HCT116 (cell line): ENCODE measurements at regions not wholly inside any gene's neighbourhood (a gene's known extent, or its start where the extent isn't known, plus 50 kb on each side); places are given as distances from the start of the nearest gene placed in this dataset.
"Not testable (repeated sequence)": the region's sequence is repeated elsewhere in the genome, so short reads cannot be mapped to it uniquely, and the experiment has no call there.

Experiments
- ATAC-seq: fragments of 200-7000 bp; cut with Tn5 transposase; 2 replicates; pipeline ENCODE4 v1.9.1; 2020; ENCODE audit warnings: mild to moderate bottlenecking, moderate library complexity
- BruUV-seq: library from RNA; stranded (reverse); fragments of 400-500 nt; replicated peaks from 2 replicates; lab custom pipeline; 2021; lab: Mats Ljungman, UMichigan
- CTCF ChIA-PET: fragments of 300-600 bp; sonication (Branson Sonifier 250); formaldehyde crosslinking; loops from one replicate; lab custom pipeline; 2021; ENCODE audit warnings: antibody characterized with exemption; lab: Charles Lee
- POLR2A ChIA-PET: fragments of 300-600, 350-600 bp; sonication (Branson Sonifier 250); formaldehyde crosslinking; loops from one replicate; lab custom pipeline; 2021; ENCODE audit warnings: antibody characterized with exemption; lab: Charles Lee
- RAD21 ChIA-PET, 2 experiments: fragments of 300-600 bp; sonication (Branson Sonifier 250); formaldehyde crosslinking; loops; one replicate each; lab custom pipeline; 2023; ENCODE audit warnings: low total read pairs in 2 of 2; ENCODE audit not compliant: uncharacterized antibody in 2 of 2, unreplicated experiment in 2 of 2, low non-redundant PET in 1 of 2; lab: Charles Lee
- DNase-seq: peaks from one replicate; pipeline ENCODE4 v3.0.0-alpha.2; 2010; ENCODE audit warnings: low read depth, low spot score
- H2AFZ ChIP-seq: fragments of 200-600 bp; shearing (Covaris generic), sonication (generic); 2 replicates; pipeline ENCODE4 v1.6.1; 2017; ENCODE audit warnings: low read depth, mixed run types, mixed read lengths, antibody characterized with exemption, low read length; ENCODE audit not compliant: poor library complexity, severe bottlenecking
- H3K27ac ChIP-seq: 2 replicates; pipeline ENCODE4 v1.5.1; 2012; ENCODE audit warnings: low read depth, low read length
- H3K27me3 ChIP-seq: fragments of 200-600 bp; sonication (generic); 2 replicates; pipeline ENCODE4 v1.6.1; 2016; ENCODE audit warnings: mixed run types, low read length, mixed read lengths; ENCODE audit not compliant: insufficient read depth
- H3K36me3 ChIP-seq, 2 experiments: fragments of 200-500 bp in 1 of 2; fragments of 200-600 bp in 1 of 2; sonication (Bioruptor generic) in 1 of 2; sonication (generic) in 1 of 2; 2 replicates each; pipeline versions ENCODE4 v1.5.1 to v1.6.1; 2014 to 2016; ENCODE audit warnings: low read length in 2 of 2, inconsistent platforms in 1 of 2, mixed read lengths in 1 of 2, mixed run types in 1 of 2; ENCODE audit not compliant: insufficient read depth in 2 of 2, control insufficient read depth in 1 of 2
- H3K4me1 ChIP-seq, 2 experiments: fragments of 200-600 bp in 1 of 2; sonication (generic) in 1 of 2; 2 replicates each; pipeline versions ENCODE4 v1.5.1 to v1.6.1; 2012 to 2017; ENCODE audit warnings: low read length in 2 of 2, inconsistent platforms in 1 of 2, mild to moderate bottlenecking in 1 of 2, mixed read lengths in 1 of 2, mixed run types in 1 of 2, moderate library complexity in 1 of 2; ENCODE audit not compliant: insufficient read depth in 2 of 2, control insufficient read depth in 1 of 2
- H3K4me2 ChIP-seq: fragments of 200-600 bp; sonication (generic); 2 replicates; pipeline ENCODE4 v1.6.1; 2017; ENCODE audit warnings: mixed run types, low read length, mixed read lengths
- H3K4me3 ChIP-seq, 2 experiments: fragments of 200-600 bp in 1 of 2; sonication (generic) in 1 of 2; replicated peaks in 1 of 2; 2 replicates each; pipeline ENCODE4 v1.5.1; 2011 to 2016; ENCODE audit warnings: low read length in 2 of 2, control low read depth in 1 of 2, low read depth in 1 of 2, mild to moderate bottlenecking in 1 of 2, mixed read lengths in 1 of 2, mixed run types in 1 of 2
- H3K79me2 ChIP-seq: fragments of 200-600 bp; sonication (generic); 2 replicates; pipeline ENCODE4 v1.6.1; 2017; ENCODE audit warnings: mild to moderate bottlenecking, mixed run types, low read length, moderate library complexity, mixed read lengths; ENCODE audit not compliant: insufficient read depth
- H3K9ac ChIP-seq: fragments of 200-600 bp; sonication (generic); 2 replicates; pipeline ENCODE4 v1.6.1; 2016; ENCODE audit warnings: low read length, mixed read lengths
- H3K9me2 ChIP-seq: fragments of 200-600 bp; sonication (generic), shearing (Covaris generic); 2 replicates; pipeline ENCODE4 v1.6.1; 2017; ENCODE audit warnings: mixed run types, mild to moderate bottlenecking, moderate library complexity; ENCODE audit not compliant: insufficient read depth
- H3K9me3 ChIP-seq, 2 experiments: fragments of 200-500 bp in 1 of 2; fragments of 200-600 bp in 1 of 2; sonication (Bioruptor generic) in 1 of 2; sonication (generic) in 1 of 2; 2 replicates each; pipeline ENCODE4 v1.6.1; 2014 to 2017; ENCODE audit warnings: low read length in 2 of 2, mixed read lengths in 2 of 2, inconsistent platforms in 1 of 2, low read depth in 1 of 2, mild to moderate bottlenecking in 1 of 2, mixed run types in 1 of 2, moderate library complexity in 1 of 2; ENCODE audit not compliant: control insufficient read depth in 1 of 2, insufficient read depth in 1 of 2
- H4K20me1 ChIP-seq: fragments of 200-600 bp; sonication (generic), shearing (Covaris generic); 2 replicates; pipeline ENCODE4 v1.6.1; 2017; ENCODE audit warnings: mixed run types, mild to moderate bottlenecking, moderate library complexity; ENCODE audit not compliant: insufficient read depth
- ATF3 ChIP-seq: IDR thresholded peaks from 2 replicates; pipeline ENCODE4 v1.6.1; 2012
- EZH2 ChIP-seq: fragments of 200-600 bp; sonication (generic); IDR thresholded peaks from 2 replicates; pipeline ENCODE4 v1.6.1; 2017; ENCODE audit warnings: antibody characterized with exemption, mixed run types
- EZH2phosphoT487 ChIP-seq: fragments of 200-600 bp; IDR thresholded peaks from 2 replicates; pipeline ENCODE4 v1.6.1; 2018; ENCODE audit warnings: antibody characterized with exemption, borderline replicate concordance
- JUND ChIP-seq: IDR thresholded peaks from 2 replicates; pipeline ENCODE4 v1.6.1; 2012
- POLR2A ChIP-seq: IDR thresholded peaks from 2 replicates; pipeline ENCODE4 v1.7.0; 2011; ENCODE audit warnings: borderline replicate concordance; ENCODE audit not compliant: insufficient read depth, insufficient read length; ENCODE audit errors: extremely low read depth
- POLR2AphosphoS5 ChIP-seq: IDR thresholded peaks from 2 replicates; pipeline ENCODE4 v1.6.1; 2011; ENCODE audit warnings: mild to moderate bottlenecking, low read depth, low read length, moderate library complexity
- SP1 ChIP-seq: IDR thresholded peaks from 2 replicates; pipeline ENCODE4 v1.6.1; 2012; ENCODE audit warnings: low read depth
- ZBTB33 ChIP-seq: IDR thresholded peaks from 2 replicates; pipeline ENCODE4 v1.6.1; 2011; ENCODE audit warnings: mild to moderate bottlenecking, low read length, moderate library complexity; ENCODE audit not compliant: insufficient replicate concordance; ENCODE audit errors: extremely low read depth
- ZFX ChIP-seq: fragments of 450-650 bp; IDR thresholded peaks from 2 replicates; pipeline ENCODE4 v1.6.1; 2017
- ZNF274 ChIP-seq: fragments of 200-500 bp; sonication (Bioruptor generic); IDR thresholded peaks from 2 replicates; pipeline ENCODE4 v1.6.1; 2014; ENCODE audit warnings: mild to moderate bottlenecking, low read depth, low read length, inconsistent platforms
- intact Hi-C: fragments of 100-400 bp; cut with micrococcal nuclease; formaldehyde crosslinking; loops from 2 replicates; pipeline ENCODE4 v1.10.0; 2022

GRCh38 chr3:78260388-78260787, 1220.5 kb downstream of the ROBO2 start:
- RAD21 ChIA-PET = no interaction called here
- no peaks in the 10 kb centered on the region for H3K27me3 ChIP-seq
- H3K27ac ChIP-seq = no peak overlapping the region
- CTCF ChIA-PET = no interaction called here
- no peaks in the 10 kb centered on the region for H3K9me2 ChIP-seq
- peaks cover 4 to 15% of the 10 kb centered on the region in 2 experiments; a peak in 3 of 4 replicates for H3K9me3 ChIP-seq
- BruUV-seq = no TSS peak
- POLR2A ChIA-PET = no interaction called here
- H3K9ac ChIP-seq = no peak overlapping the region
- TF ChIP-seq POLR2A = no peak
- TF ChIP-seq ATF3 = no peak
- no peak for TF ChIP-seq EZH2
- TF ChIP-seq ZNF274 = no peak
- no peak for TF ChIP-seq SP1
- TF ChIP-seq EZH2phosphoT487 = no peak
- no peak for TF ChIP-seq POLR2AphosphoS5
- no peak for TF ChIP-seq ZBTB33
- no peak for TF ChIP-seq ZFX
- no peak for TF ChIP-seq JUND
- H4K20me1 ChIP-seq = no peaks in the 10 kb centered on the region
- H3K36me3 ChIP-seq = no peaks in the 10 kb centered on the region
- no peaks in the 10 kb centered on the region for H3K79me2 ChIP-seq
- no peak overlapping the region for H2AFZ ChIP-seq
- H3K4me1 ChIP-seq = no peaks in the 10 kb centered on the region
- ATAC-seq (no peak), DNase-seq (no peak)
- H3K4me2 ChIP-seq = no peak overlapping the region
- intact Hi-C loops = no loop called here
- H3K4me3 ChIP-seq = no peak overlapping the region

- H3K36me3 ChIP-seq, H3K27ac ChIP-seq, ATAC-seq, H2AFZ ChIP-seq, POLR2A ChIA-PET, BruUV-seq, H3K27me3 ChIP-seq, H3K79me2 ChIP-seq, H4K20me1 ChIP-seq, intact Hi-C loops, H3K9me2 ChIP-seq, H3K4me3 ChIP-seq, H3K4me2 ChIP-seq, CTCF ChIA-PET, RAD21 ChIA-PET, H3K9ac ChIP-seq, DNase-seq, H3K4me1 ChIP-seq: not testable (repeated sequence)
- H3K9me3 ChIP-seq = peaks cover 0 to 21% of the 10 kb centered on the region in 2 experiments; a peak in 2 of 4 replicates
Observed at GRCh38 chr3:78266550-78266949, 1226.7 kb downstream of the ROBO2 start.
